HG03354 (cell line): ENCODE measurements at regions not wholly inside any gene's neighbourhood (a gene's known extent, or its start where the extent isn't known, plus 50 kb on each side); places are given as distances from the start of the nearest gene placed in this dataset.

Source experiments
- ATAC-seq: cut with Tn5 transposase; IDR thresholded peaks from one replicate; pipeline ENCODE4 v1.9.1; 2021; ENCODE audit warnings: mild to moderate bottlenecking; ENCODE audit not compliant: unreplicated experiment, poor library complexity, severe bottlenecking

- no peak for ATAC-seq
Measured at GRCh38 chrX:46447384-46447783, 97.8 kb downstream of the ZNF674 start.

DNA sequence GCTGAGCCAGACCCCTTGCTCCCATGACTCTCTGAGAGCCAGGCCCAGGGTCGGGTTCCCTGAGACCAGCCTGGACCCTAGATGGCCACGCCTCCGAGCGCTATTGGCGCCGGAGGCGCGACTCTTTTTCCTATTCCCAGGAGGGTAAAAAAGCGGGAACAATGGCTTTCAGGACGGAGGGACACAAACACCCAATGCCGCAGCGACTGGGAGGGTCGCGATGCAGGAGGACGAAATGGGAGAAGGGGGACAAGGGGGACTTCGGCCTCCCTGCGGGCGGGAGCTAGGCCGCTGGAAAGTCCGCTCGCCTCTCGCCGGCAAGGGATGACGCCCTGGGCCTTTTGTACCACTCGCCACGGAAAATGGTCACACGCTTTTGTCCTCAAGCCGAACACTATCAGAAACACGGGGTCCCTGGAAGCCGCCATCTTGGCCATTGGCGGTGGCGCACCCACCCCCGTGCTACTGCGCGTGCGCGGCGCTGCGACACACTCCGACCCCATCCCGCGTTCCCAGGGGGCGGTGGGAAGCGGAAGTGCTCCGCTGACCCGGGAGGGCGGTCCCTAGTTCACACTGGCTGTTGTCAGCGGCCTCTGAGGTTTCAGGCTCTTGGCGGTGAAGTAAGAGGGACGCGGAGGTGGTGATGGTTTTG is 98.4 kb downstream of the ZNF674 start:
- ATAC-seq: peak; percentile 87

DNA sequence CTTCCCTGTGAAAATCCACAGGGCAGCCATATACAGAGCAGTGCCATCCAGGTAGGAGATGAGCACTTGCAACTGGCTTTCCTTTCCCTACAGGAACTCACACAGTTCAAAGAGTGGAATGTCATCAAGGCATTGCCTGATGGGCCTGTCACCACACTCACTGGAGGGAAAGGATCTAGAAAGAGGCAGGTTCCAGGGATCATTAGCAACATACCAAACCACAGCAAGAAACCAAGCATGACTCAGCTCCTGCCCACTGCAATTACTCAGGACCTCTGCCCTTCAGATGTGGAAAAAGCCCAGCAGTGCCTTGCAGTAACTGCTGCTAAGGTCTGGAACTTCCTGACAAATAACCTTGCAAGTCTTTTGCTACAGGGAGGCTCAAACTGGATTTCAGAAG is 101.2 kb downstream of the ZNF674 start:
- ATAC-seq: no peak

- no peak for ATAC-seq
Measured at GRCh38 chrX:46436744-46437143, 108.5 kb downstream of the ZNF674 start.

DNA sequence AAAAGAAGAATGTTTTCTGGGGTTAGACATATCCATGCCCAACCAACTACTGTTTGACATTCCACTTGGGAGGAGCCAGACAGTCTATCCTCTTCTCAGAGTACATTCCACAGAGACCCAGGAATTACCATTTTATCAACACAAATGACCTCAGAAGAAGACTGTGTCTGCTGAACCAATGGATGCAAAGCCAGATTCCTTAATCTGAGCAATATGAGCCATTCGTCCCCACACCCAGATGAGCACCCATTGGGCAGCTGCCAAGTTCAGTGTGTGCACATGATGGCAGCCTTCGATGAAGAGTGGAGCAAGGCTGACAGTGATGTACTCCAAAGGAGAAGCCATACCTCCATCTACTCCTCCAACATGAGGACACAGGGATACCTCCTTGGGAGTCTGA is 111.3 kb downstream of the ZNF674 start:
- no peak for ATAC-seq

DNA sequence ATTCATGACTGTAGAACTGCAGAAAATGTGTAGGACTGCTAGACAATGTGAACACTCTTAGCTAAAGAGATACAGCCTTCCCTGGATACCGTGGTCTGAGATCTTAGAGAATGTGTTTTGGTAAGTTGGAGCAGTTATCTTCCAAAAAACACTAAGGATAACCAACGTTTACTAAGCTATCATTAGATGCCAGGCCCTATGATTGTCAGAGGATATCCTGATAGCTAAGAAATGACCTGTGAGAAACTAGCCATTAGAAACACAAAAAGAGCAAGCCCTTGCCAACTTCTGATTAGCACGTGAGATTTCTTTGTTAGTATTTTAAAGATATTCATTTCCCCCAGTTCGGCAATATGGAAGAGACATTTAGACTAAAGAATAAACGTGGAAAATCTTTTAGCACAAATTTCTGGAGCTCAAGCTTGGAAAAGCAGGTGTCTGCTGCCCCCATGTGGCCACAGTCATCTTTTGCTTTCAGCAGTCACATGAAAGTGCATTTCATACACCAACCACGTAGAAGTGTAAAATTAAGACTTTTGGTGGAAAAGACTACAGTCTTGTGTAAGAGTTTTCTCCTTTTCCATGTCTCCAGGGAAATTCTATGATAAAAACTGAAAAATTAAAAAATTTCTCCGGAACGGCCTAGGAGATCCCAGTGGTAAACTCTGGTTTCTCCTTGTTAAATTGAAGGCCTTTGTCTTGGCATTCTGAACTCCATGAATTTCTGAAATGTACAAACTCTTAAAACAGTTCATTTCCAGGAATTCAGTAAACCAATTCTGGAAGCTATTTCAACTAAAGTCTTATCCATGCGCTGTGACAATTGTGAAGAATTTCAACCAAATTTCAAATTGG is 136.4 kb downstream of the ZNF674 start:
- no peak for ATAC-seq

DNA sequence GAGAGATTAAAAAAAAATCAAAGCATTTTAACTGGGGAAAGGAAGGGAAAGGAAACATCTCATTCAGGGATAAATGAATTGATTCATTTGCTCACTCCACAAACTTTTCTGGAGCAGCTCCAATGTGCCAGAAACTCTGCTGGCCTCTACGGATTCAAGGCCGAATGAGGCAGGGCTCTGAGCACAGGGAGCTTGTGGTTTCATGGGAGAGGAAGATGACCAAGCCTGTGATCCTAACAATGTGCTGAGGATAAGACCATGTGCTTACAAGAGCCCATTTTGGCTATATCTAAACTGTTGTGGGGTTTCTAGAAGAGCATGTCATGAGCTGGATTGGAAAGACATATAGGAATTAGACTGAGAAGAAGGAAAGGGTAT is 137.5 kb downstream of the ZNF674 start:
- no peak for ATAC-seq

DNA sequence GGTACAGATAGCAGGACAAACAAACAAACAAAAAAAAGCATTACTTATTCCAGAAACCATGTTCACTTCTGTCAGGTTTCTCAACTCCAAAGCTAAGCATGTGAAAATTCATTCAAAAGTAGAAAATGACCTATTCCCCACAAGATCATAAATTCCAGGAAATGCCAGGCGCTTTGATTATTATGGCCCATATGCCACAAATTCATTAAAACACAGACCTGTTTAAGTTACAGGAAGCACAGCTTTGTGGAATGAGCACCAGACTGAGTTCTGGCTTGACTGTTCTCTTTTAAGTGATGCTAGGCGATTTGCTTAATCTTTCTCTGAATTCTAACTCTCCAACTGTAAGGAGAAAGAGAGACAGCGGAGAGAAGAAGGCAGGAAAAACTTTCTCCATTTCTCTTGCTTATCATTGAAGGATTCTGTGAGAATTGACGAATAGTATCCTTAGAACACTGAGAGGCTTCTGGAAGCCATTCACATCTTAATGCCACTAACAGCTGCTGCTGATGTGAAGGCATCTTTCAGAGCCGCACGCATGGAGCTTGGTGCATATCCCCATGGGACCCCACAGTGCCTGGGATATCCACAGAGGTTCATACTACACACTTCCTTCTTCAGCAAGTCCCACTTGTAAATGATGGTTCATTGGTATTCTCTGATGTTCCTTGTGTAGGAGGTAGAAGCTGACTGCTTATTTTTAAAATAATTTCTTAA is 138.0 kb downstream of the ZNF674 start:
- no peak for ATAC-seq

- no peak for ATAC-seq
Measured at GRCh38 chrX:46404774-46405173, 140.4 kb downstream of the ZNF674 start.

- no peak for ATAC-seq
Measured at GRCh38 chrX:46400530-46401443, 144.4 kb downstream of the ZNF674 start.

DNA sequence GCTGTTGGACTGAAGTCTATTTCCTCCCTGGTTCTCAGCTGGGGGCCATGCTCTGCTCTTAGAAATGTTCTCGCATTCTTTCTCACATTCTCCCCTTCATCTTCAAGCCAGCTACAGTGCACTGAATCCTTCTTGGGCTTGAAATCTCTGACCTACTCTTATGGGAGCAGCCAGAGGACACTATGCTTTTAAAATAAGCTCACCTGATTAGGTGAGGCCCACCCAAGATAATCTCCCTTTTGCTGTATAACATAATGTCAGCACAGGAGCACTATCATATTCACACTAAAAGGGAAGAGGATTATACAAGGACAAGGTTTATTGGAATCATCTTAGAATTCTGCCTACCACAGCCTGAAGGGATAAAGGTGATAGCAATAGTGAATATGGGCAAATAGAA is 146.3 kb downstream of the ZNF674 start:
- no peak for ATAC-seq

DNA sequence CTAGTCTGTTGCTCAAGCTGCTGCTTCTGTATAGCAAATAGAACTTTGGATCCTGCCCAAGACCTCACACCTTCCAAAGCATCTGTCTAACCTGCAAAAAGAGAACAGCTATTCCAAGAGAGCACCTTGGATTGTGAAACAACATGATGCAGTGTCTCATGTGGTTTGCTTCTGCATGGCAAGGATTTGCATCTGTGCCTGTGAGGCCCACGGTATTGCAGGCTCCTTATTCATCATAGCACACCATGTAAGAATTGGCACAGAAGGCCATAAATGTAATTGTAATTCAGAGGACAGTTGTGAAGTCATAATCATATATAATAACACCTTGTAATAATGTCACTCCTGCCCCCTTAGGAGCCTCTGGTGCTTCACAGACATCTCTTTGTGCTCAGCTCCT is 147.1 kb downstream of the ZNF674 start:
- no peak for ATAC-seq

DNA sequence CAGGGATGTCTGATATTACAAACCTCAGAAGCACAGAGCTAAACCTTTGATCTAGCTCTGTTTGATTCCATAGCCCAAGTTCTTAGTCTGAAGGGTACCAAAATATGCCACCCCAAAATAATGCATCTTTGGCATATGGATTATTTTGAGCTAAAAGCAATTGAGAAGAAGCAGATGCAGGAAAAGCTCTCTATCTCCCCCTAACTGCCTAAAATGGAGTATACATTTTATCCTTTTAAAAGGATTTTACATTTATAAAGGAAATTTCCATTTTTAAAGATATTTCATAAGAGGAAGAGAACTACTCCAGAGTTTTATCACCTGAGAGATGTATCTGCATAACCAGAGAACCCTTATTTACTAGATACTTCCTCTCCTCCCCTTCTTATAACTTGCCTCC is 158.7 kb downstream of the ZNF674 start:
- no peak for ATAC-seq

DNA sequence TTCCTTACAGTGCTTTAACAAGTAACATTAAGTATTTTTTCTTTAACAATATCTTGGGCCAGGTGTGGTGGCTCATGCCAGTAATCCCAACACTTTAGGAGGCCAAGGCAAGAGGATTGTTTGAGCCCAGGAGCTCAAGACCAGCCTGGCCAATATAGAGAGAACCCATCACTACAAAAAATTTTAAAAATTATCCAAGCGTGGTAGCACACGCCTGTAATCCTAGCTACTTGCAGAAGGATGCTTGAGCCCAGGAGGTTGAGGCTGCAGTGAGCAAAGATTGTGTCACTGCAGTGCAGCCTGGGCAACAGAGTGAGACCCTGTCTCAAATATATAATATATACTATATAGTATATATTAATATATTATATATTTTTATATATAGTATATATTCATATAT is 162.2 kb downstream of the ZNF674 start:
- no peak for ATAC-seq

- no peak for ATAC-seq
Measured at GRCh38 chrX:46382595-46382994, 162.6 kb downstream of the ZNF674 start.

DNA sequence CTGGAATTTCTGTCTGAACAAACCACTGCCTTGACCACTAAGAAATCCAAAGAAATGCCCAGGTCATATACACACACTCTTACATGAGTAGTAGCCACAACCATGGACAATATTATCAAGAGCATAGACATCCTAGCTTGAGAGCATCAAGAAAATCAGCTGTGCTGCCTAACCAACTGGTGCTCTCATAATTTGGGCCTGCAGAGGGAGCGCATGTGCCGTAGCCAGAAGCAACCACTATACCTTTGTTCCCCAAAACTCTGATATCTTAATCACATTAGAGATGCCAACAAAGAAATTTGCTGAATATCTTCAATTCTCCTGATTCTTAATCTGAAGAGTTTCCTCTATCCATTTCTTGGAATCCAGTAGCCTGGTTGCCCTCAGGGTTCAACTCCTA is 163.6 kb downstream of the ZNF674 start:
- ATAC-seq: peak; percentile 76

DNA sequence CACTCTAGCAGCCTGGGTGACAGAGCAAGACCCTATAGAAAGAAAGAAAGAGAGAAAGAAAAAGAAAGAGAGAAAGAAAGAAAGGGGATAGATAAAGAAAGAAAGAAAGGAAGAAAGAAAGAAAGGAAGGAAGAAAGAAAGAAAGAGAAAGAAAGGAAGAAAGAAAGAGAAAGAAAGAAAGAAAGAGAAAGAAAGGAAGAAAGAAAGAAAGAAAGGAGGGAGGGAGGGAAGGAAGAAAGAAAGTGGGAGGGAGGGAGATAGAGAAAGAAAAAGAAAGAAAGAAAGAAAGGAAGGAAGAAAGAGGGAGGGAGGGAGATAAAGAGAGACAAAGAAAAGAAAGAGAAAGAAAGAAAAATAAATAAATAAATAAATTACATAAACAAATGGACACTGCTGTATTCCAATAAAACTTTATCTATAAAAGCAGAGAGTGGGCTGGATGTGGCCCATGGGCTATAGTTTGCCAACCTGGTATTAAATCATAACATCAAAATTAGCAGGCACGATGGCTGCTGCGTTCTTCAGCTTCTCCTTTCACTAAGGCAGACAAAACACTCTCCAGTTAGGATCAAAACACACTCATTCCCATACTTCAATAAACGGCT is 165.0 kb downstream of the ZNF674 start:
- no peak for ATAC-seq

DNA sequence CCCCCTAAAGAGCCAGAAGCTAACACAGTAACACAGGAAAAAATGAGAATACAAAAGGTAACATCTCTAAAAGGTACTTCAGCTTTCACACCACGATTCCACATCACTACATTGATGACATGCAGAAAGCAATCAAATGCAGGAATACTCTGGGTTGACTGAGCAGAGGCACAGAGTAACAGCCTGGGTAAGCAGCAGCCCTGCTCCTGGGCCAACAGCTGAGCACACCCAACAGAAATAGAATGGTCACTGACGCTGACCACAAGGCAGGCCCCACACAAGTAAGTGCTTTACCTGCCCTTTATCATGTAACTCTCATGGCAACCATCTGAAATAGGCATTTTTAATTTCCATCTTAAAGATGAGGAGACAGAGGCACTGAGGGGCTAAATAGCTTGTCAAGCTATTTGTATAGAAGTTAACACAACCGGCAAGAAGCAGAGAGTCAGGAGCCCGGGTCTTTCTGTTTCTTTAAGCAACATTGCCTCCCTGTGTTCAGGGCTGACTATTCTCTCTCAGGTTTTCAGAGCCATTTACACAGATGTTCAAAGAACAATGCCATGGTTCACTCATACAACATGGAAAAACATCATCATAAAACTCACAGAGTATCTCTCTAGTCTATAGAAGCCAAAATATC is 168.9 kb downstream of the ZNF674 start:
- no peak for ATAC-seq

- ATAC-seq: no peak
Measured at GRCh38 chrX:46375831-46376230, 169.4 kb downstream of the ZNF674 start.
